Vagina (tissue), 2 donors: ENCODE measurements at regions not wholly inside any gene's neighbourhood (a gene's known extent, or its start where the extent isn't known, plus 50 kb on each side); places are given as distances from the start of the nearest gene placed in this dataset.

ENCODE experiments used
- CTCF ChIP-seq, 3 experiments: fragments of 450-650 bp in 2 of 3; fragments of 200-600 bp in 1 of 3; sonication (generic) in 1 of 3; IDR thresholded peaks; one replicate each; pipeline ENCODE4 v1.5.1; 2017 to 2019; ENCODE audit warnings: antibody characterized with exemption in 3 of 3, mild to moderate bottlenecking in 2 of 3, moderate library complexity in 2 of 3
- POLR2A ChIP-seq, 2 donors: fragments of 450-650 bp; IDR thresholded peaks; one replicate each; pipeline ENCODE4 v1.6.1; 2017; ENCODE audit warnings: antibody characterized with exemption in 2 of 2, mild to moderate bottlenecking in 2 of 2, moderate library complexity in 2 of 2
- POLR2AphosphoS5 ChIP-seq, 2 donors: sonication (generic); formaldehyde crosslinking; IDR thresholded peaks; one replicate each; pipeline ENCODE4 v1.9.0; 2017; ENCODE audit warnings: antibody characterized with exemption in 2 of 2, mild to moderate bottlenecking in 2 of 2, low read depth in 1 of 2; ENCODE audit not compliant: insufficient read depth in 1 of 2

GRCh38 chr13:87094646-87095045, 576.5 kb upstream of the SLITRK5 start:
- no peak for TF ChIP-seq CTCF (IDR thresholded peaks at IDR 0.05)
- TF ChIP-seq POLR2AphosphoS5 (IDR thresholded peaks at IDR 0.05; ENCODE audit: insufficient read depth in 1 of 2, low read depth in 1 of 2): no peak
- TF ChIP-seq POLR2A (IDR thresholded peaks at IDR 0.05): no peak
